B cell (primary cell): ENCODE measurements at regions not wholly inside any gene's neighbourhood (a gene's known extent, or its start where the extent isn't known, plus 50 kb on each side); places are given as distances from the start of the nearest gene placed in this dataset.
"Not testable (repeated sequence)": the region's sequence is repeated elsewhere in the genome, so short reads cannot be mapped to it uniquely, and the experiment has no call there.

Experiments
- ATAC-seq: fragments of 200-7000 bp; cut with Tn5 transposase; one replicate; pipeline ENCODE4 v1.10.0; 2021; ENCODE audit warnings: low read depth, mild to moderate bottlenecking, moderate number of reproducible peaks, moderate library complexity
- CTCF ChIA-PET: fragments of 350-600 bp; sonication (Branson Sonifier 250); formaldehyde crosslinking; loops from one replicate; lab custom pipeline; 2021; ENCODE audit warnings: antibody characterized with exemption, inconsistent platforms; lab: Charles Lee
- POLR2A ChIA-PET: fragments of 350-600 bp; sonication (Branson Sonifier 250); formaldehyde crosslinking; loops from one replicate; lab custom pipeline; 2021; ENCODE audit warnings: antibody characterized with exemption; lab: Charles Lee
- DNase-seq: peaks from one replicate; pipeline ENCODE4 v3.0.0; 2013
- H2AFZ ChIP-seq: 2 replicates; pipeline ENCODE4 v1.6.1; 2012; ENCODE audit warnings: mild to moderate bottlenecking, low read depth, low read length; ENCODE audit not compliant: insufficient read depth, poor library complexity, severe bottlenecking
- H3K27ac ChIP-seq, 2 donors: 1 replicate in 1 of 2; 2 replicates in 1 of 2; pipeline ENCODE4 v1.5.1; 2012 to 2013; ENCODE audit warnings: low read length in 2 of 2, mild to moderate bottlenecking in 2 of 2, moderate library complexity in 1 of 2
- H3K27me3 ChIP-seq, 4 experiments: fragments of 200-600 bp in 1 of 4; sonication (generic) in 1 of 4; replicated peaks in 1 of 4; 1 replicate in 2 of 4; 2 replicates in 2 of 4; pipeline versions ENCODE4 v1.6.1 to v1.7.0; 2013 to 2016; ENCODE audit warnings: low read length in 3 of 4, mild to moderate bottlenecking in 2 of 4, mixed read lengths in 1 of 4, moderate library complexity in 1 of 4; ENCODE audit not compliant: insufficient read depth in 4 of 4, control insufficient read depth in 3 of 4; ENCODE audit errors: control extremely low read depth in 1 of 4
- H3K36me3 ChIP-seq, 2 experiments: replicated peaks in 1 of 2; 1 replicate in 1 of 2; 2 replicates in 1 of 2; pipeline versions ENCODE4 v1.6.1 to v1.7.1; 2013; ENCODE audit warnings: low read length in 1 of 2; ENCODE audit not compliant: insufficient read depth in 2 of 2, control insufficient read depth in 1 of 2; ENCODE audit errors: control extremely low read depth in 1 of 2, extremely low read depth in 1 of 2
- H3K4me1 ChIP-seq, 2 donors: fragments of 200-600 bp in 1 of 2; sonication (generic) in 1 of 2; 1 replicate in 1 of 2; 2 replicates in 1 of 2; pipeline versions ENCODE4 v1.5.1 to v1.6.1; 2013 to 2017; ENCODE audit warnings: low read length in 2 of 2; ENCODE audit not compliant: control insufficient read depth in 2 of 2, insufficient read depth in 2 of 2
- H3K4me2 ChIP-seq: replicated peaks from 2 replicates; pipeline ENCODE3; 2012; ENCODE audit warnings: mild to moderate bottlenecking, low read depth, low read length; ENCODE audit not compliant: poor library complexity, severe bottlenecking
- H3K4me3 ChIP-seq, 5 experiments: fragments of 200-600 bp in 1 of 5; sonication (generic) in 1 of 5; 1 replicate in 3 of 5; 2 replicates in 2 of 5; pipeline versions ENCODE4 v1.5.1 to v1.7.0; 2011 to 2016; ENCODE audit warnings: low read length in 4 of 5, mild to moderate bottlenecking in 4 of 5, low read depth in 2 of 5, control low read depth in 1 of 5, moderate library complexity in 1 of 5; ENCODE audit not compliant: insufficient read depth in 1 of 5; ENCODE audit errors: control extremely low read depth in 1 of 5, extremely low read depth in 1 of 5
- H3K79me2 ChIP-seq: fragments of 200-600 bp; sonication (generic); one replicate; pipeline ENCODE4 v1.6.0; 2016; ENCODE audit warnings: low read length; ENCODE audit not compliant: control insufficient read depth, insufficient read depth
- H3K9ac ChIP-seq: fragments of 200-600 bp; sonication (generic); 2 replicates; pipeline ENCODE4 v1.6.1; 2017; ENCODE audit warnings: mild to moderate bottlenecking, low read length, moderate library complexity
- H3K9me3 ChIP-seq, 3 donors: one replicate each; pipeline versions ENCODE4 v1.6.1 to v1.7.1; 2013; ENCODE audit warnings: low read length in 2 of 3; ENCODE audit not compliant: control insufficient read depth in 2 of 3, insufficient read depth in 1 of 3; ENCODE audit errors: control extremely low read depth in 1 of 3
- H4K20me1 ChIP-seq: 2 replicates; pipeline ENCODE4 v1.6.0; 2012; ENCODE audit warnings: mild to moderate bottlenecking, low read length; ENCODE audit not compliant: insufficient read depth, control insufficient read depth, poor library complexity, severe bottlenecking
- H3K27ac Mint-ChIP-seq: one replicate; pipeline ENCODE4 v1.8.0; 2021; ENCODE audit warnings: mixed read lengths
- H3K27me3 Mint-ChIP-seq: one replicate; pipeline ENCODE4 v1.8.0; 2021; ENCODE audit warnings: mixed read lengths
- H3K4me1 Mint-ChIP-seq: one replicate; pipeline ENCODE4 v1.8.0; 2021; ENCODE audit warnings: mixed read lengths
- H3K4me3 Mint-ChIP-seq: one replicate; pipeline ENCODE4 v1.8.0; 2021; ENCODE audit warnings: mixed read lengths
- H3K9me3 Mint-ChIP-seq: one replicate; pipeline ENCODE4 v1.8.0; 2022; ENCODE audit warnings: mixed read lengths; ENCODE audit not compliant: insufficient read depth
- CTCF ChIP-seq: fragments of 200-600 bp; IDR thresholded peaks from one replicate; pipeline ENCODE4 v1.8.0; 2022; ENCODE audit warnings: antibody characterized with exemption, mild to moderate bottlenecking
- EZH2 ChIP-seq: IDR thresholded peaks from 2 replicates; pipeline ENCODE4 v1.6.1; 2012; ENCODE audit warnings: borderline replicate concordance, low read depth, mild to moderate bottlenecking, moderate library complexity, low read length; ENCODE audit not compliant: insufficient read depth, poor library complexity, severe bottlenecking
- WGBS: methylation state at CpG from one replicate; pipeline ENCODE4 v1.1.5; 2013; ENCODE audit warnings: missing lambda C conversion rate; ENCODE audit not compliant: insufficient coverage; 5-methylcytosine and 5-hydroxymethylcytosine counted together
- intact Hi-C: fragments of 100-400 bp; cut with micrococcal nuclease; formaldehyde crosslinking; loops from one replicate; pipeline ENCODE4 v1.10.0; 2022

GRCh38 chr5:2353211-2353610 lies 398.3 kb downstream of the IRX2 start:
- H3K9ac ChIP-seq: no peak overlapping the region
- ChIA-PET POLR2A (no interaction called here), CTCF (no interaction called here)
- no peak overlapping the region for H3K27ac ChIP-seq
- no peaks in the 10 kb centered on the region for H3K36me3 ChIP-seq
- no peak overlapping the region for H3K4me3 ChIP-seq
- no peak overlapping the region for H3K4me3 Mint-ChIP-seq
- no peaks in the 10 kb centered on the region for H3K27me3 ChIP-seq
- no peaks in the 10 kb centered on the region for H3K4me1 Mint-ChIP-seq
- H3K4me1 ChIP-seq: no peaks in the 10 kb centered on the region
- no peaks in the 10 kb centered on the region for H4K20me1 ChIP-seq
- WGBS: 66% methylated on average over 4 of the region's 5 CpGs
- intact Hi-C loops: no loop called here
- H3K27me3 Mint-ChIP-seq: no peaks in the 10 kb centered on the region
- ATAC-seq (no peak), DNase-seq (no peak)
- peaks cover 11% of the 10 kb centered on the region for H3K9me3 Mint-ChIP-seq
- H3K79me2 ChIP-seq: no peaks in the 10 kb centered on the region
- no peak overlapping the region for H3K27ac Mint-ChIP-seq
- TF ChIP-seq EZH2: no peak
- TF ChIP-seq CTCF: no peak
- peaks cover 0 to 27% (median 0%) of the 10 kb centered on the region in 3 donors for H3K9me3 ChIP-seq
- no peak overlapping the region for H3K4me2 ChIP-seq
- no peak overlapping the region for H2AFZ ChIP-seq

GRCh38 chr5:2352101-2352861 lies 399.2 kb downstream of the IRX2 start:
- Histone ChIP-seq H3K9ac (no peak overlapping the region), H3K4me3 (no peak overlapping the region), H3K9me3 (peaks cover 0 to 24% (median 0%) of the 10 kb centered on the region in 3 donors), H3K4me1 (no peaks in the 10 kb centered on the region), H3K36me3 (no peaks in the 10 kb centered on the region), H3K27me3 (no peaks in the 10 kb centered on the region), H3K4me2 (no peak overlapping the region), H2AFZ (no peak overlapping the region), H3K79me2 (no peaks in the 10 kb centered on the region), H4K20me1 (no peaks in the 10 kb centered on the region), H3K27ac (no peak overlapping the region)
- TF ChIP-seq CTCF: no peak
- TF ChIP-seq EZH2: no peak
- 75% methylated on average over 8 of the region's 12 CpGs for WGBS
- H3K27me3 Mint-ChIP-seq: no peaks in the 10 kb centered on the region
- H3K9me3 Mint-ChIP-seq: peaks cover 15% of the 10 kb centered on the region
- ATAC-seq: no peak
- no peak overlapping the region for H3K27ac Mint-ChIP-seq
- intact Hi-C loops: no loop called here
- no peak overlapping the region for H3K4me3 Mint-ChIP-seq
- CTCF ChIA-PET: no interaction called here
- no peak for DNase-seq
- POLR2A ChIA-PET: no interaction called here
- H3K4me1 Mint-ChIP-seq: no peaks in the 10 kb centered on the region

- H3K4me1 ChIP-seq, H4K20me1 ChIP-seq, H3K4me1 Mint-ChIP-seq, H3K27ac ChIP-seq, intact Hi-C loops, H3K4me2 ChIP-seq, H3K27me3 Mint-ChIP-seq, ATAC-seq, H3K79me2 ChIP-seq, H3K9me3 Mint-ChIP-seq, CTCF ChIA-PET, H3K36me3 ChIP-seq, H2AFZ ChIP-seq, H3K27ac Mint-ChIP-seq, H3K4me3 ChIP-seq, H3K9ac ChIP-seq, POLR2A ChIA-PET, H3K27me3 ChIP-seq, H3K4me3 Mint-ChIP-seq, DNase-seq: not testable (repeated sequence)
- WGBS: no CpG with 5 or more reads among the region's 1 CpG
- peaks cover 0 to 33% (median 0%) of the 10 kb centered on the region in 3 donors for H3K9me3 ChIP-seq
Measured at GRCh38 chr5:2349768-2350167, 401.7 kb downstream of the IRX2 start.
